OCI-LY3 (cell line): ENCODE measurements at regions not wholly inside any gene's neighbourhood (a gene's known extent, or its start where the extent isn't known, plus 50 kb on each side); places are given as distances from the start of the nearest gene placed in this dataset.

ENCODE experiments used
- H2AFZ ChIP-seq: fragments of 200-600, 300-600 bp; shearing (Covaris generic); 2 replicates; pipeline ENCODE4 v1.6.0; 2014; ENCODE audit warnings: antibody characterized with exemption, low read depth, low read length
- H3K27ac ChIP-seq: fragments of 200-600, 300-600 bp; sonication (generic); 2 replicates; pipeline ENCODE4 v1.5.1; 2014; ENCODE audit warnings: mild to moderate bottlenecking, low read length, moderate library complexity, mixed read lengths
- H3K27me3 ChIP-seq: fragments of 200-600, 300-600 bp; sonication (generic); 2 replicates; pipeline ENCODE4 v1.6.1; 2014; ENCODE audit warnings: low read depth, low read length, mixed read lengths
- H3K36me3 ChIP-seq: fragments of 200-600, 300-600 bp; sonication (generic); replicated peaks from 2 replicates; pipeline ENCODE3; 2014; ENCODE audit warnings: low read depth, low read length, mixed read lengths
- H3K4me1 ChIP-seq: fragments of 300-600, 200-600 bp; sonication (generic); 2 replicates; pipeline ENCODE4 v1.6.1; 2014; ENCODE audit warnings: low read length, mixed read lengths
- H3K4me2 ChIP-seq: fragments of 200-600, 300-600 bp; sonication (generic); 2 replicates; pipeline ENCODE4 v1.6.1; 2014; ENCODE audit warnings: low read length, mixed read lengths
- H3K4me3 ChIP-seq: fragments of 300-600, 200-600 bp; sonication (generic); 2 replicates; pipeline ENCODE4 v1.5.1; 2014; ENCODE audit warnings: antibody characterized with exemption, mild to moderate bottlenecking, low read length, moderate library complexity
- H3K79me2 ChIP-seq: fragments of 300-600, 200-600 bp; shearing (Covaris generic); 2 replicates; pipeline ENCODE4 v1.6.1; 2014; ENCODE audit warnings: mild to moderate bottlenecking, low read length, mixed read lengths
- H3K9ac ChIP-seq: fragments of 300-600, 200-600 bp; shearing (Covaris generic); 2 replicates; pipeline ENCODE4 v1.6.0; 2014; ENCODE audit warnings: mild to moderate bottlenecking, low read length, moderate library complexity
- H3K9me3 ChIP-seq: fragments of 200-600, 300-600 bp; shearing (Covaris generic); 2 replicates; pipeline ENCODE4 v1.6.1; 2014; ENCODE audit warnings: low read length, mixed read lengths; ENCODE audit not compliant: insufficient read depth
- H4K20me1 ChIP-seq: fragments of 200-600, 300-600 bp; sonication (generic); 2 replicates; pipeline ENCODE4 v1.6.1; 2016; ENCODE audit warnings: low read length, mixed read lengths; ENCODE audit not compliant: insufficient read depth
- EZH2phosphoT487 ChIP-seq: fragments of 200-600 bp; shearing (Covaris generic); IDR thresholded peaks from 2 replicates; pipeline ENCODE4 v1.6.1; 2018; ENCODE audit warnings: antibody characterized with exemption, mixed run types, low read depth
- TF ChIP-seq, protein P1 (sequence below): fragments of 200-600, 300-600 bp; sonication (generic); IDR thresholded peaks from 2 replicates; pipeline ENCODE4 v1.5.1; 2014; ENCODE audit warnings: antibody characterized with exemption, low read length, low read depth

DNA sequence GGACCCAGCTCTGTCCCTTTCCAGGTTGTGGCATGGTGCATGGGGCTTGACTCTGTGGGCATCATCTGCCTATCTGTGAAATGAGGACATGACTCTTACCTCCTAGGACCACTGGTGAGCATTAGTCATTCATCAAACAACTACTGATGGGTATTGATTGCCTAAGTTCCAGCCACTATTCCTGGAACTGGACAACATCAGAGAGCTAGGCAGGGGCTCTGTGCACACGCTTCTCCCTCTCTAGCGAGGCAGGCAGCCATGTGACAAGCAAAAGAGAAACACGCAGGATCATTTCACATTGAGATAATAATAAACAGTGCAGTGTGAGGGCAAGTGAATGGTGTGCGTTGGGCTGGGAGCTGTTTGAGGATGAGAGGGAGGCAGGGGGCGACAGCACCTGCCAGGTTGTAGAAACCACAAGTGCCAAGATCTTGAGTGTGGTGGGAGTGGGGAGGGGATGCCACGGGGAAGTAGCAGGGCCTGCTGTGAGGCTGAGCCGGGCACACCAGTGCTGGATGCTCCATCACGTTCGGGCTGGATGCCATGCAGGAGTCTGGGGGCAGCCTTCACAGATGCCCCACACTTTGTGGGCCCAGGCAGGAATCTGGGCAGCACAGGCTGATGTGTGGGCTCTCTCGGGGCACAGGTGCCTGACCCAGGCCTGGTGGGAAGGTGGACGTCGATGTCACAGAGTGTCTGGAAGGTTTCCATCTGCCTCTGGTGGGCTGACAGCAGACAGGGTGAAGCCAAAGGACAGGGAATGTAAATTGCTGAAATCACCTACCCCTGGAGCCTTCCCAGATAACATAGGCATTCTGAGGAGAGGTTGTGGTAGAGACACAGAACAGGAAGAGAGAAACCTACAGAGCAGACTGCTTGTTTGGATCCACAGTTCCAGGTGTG, 405.5 kb downstream of the RPS24 start:
- Histone ChIP-seq H3K79me2 (no peaks in the 10 kb centered on the region), H3K4me2 (no peak overlapping the region), H3K4me1 (no peaks in the 10 kb centered on the region), H3K9ac (no peak overlapping the region), H2AFZ (no peak overlapping the region), H3K27ac (no peak overlapping the region), H4K20me1 (no peaks in the 10 kb centered on the region), H3K27me3 (peaks cover 3% of the 10 kb centered on the region; the same call in 1 of the 2 replicates), H3K4me3 (no peak overlapping the region), H3K36me3 (no peaks in the 10 kb centered on the region), H3K9me3 (no peaks in the 10 kb centered on the region)
- no peak for TF ChIP-seq EZH2phosphoT487
- TF ChIP-seq, protein P1, sequence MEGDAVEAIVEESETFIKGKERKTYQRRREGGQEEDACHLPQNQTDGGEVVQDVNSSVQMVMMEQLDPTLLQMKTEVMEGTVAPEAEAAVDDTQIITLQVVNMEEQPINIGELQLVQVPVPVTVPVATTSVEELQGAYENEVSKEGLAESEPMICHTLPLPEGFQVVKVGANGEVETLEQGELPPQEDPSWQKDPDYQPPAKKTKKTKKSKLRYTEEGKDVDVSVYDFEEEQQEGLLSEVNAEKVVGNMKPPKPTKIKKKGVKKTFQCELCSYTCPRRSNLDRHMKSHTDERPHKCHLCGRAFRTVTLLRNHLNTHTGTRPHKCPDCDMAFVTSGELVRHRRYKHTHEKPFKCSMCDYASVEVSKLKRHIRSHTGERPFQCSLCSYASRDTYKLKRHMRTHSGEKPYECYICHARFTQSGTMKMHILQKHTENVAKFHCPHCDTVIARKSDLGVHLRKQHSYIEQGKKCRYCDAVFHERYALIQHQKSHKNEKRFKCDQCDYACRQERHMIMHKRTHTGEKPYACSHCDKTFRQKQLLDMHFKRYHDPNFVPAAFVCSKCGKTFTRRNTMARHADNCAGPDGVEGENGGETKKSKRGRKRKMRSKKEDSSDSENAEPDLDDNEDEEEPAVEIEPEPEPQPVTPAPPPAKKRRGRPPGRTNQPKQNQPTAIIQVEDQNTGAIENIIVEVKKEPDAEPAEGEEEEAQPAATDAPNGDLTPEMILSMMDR = no peak

- H3K9me3 ChIP-seq = no peaks in the 10 kb centered on the region
- no peak overlapping the region for H2AFZ ChIP-seq
- no peak overlapping the region for H3K27ac ChIP-seq
- H3K4me1 ChIP-seq = no peaks in the 10 kb centered on the region
- no peak overlapping the region for H3K9ac ChIP-seq
- H3K27me3 ChIP-seq = no peaks in the 10 kb centered on the region
- no peak overlapping the region for H3K4me2 ChIP-seq
- H4K20me1 ChIP-seq = no peaks in the 10 kb centered on the region
- no peaks in the 10 kb centered on the region for H3K36me3 ChIP-seq
- H3K4me3 ChIP-seq = no peak overlapping the region
- TF ChIP-seq, protein P1 = no peak
- TF ChIP-seq EZH2phosphoT487 = no peak
- H3K79me2 ChIP-seq = no peaks in the 10 kb centered on the region
These were observed 407.3 kb downstream of the RPS24 start for GRCh38 chr10:78441010-78441409.

GRCh38 chr10:78441694-78442093, 408.0 kb downstream of the RPS24 start:
- H2AFZ ChIP-seq = no peak overlapping the region
- H3K27ac ChIP-seq = no peak overlapping the region
- H3K4me3 ChIP-seq = no peak overlapping the region
- H3K4me1 ChIP-seq = no peaks in the 10 kb centered on the region
- H3K27me3 ChIP-seq = no peaks in the 10 kb centered on the region
- H3K9ac ChIP-seq = no peak overlapping the region
- H3K36me3 ChIP-seq = no peaks in the 10 kb centered on the region
- H3K79me2 ChIP-seq = no peaks in the 10 kb centered on the region
- TF ChIP-seq, protein P1 = no peak
- TF ChIP-seq EZH2phosphoT487 = no peak
- H3K4me2 ChIP-seq = no peak overlapping the region
- H3K9me3 ChIP-seq = no peaks in the 10 kb centered on the region
- H4K20me1 ChIP-seq = no peaks in the 10 kb centered on the region

- TF ChIP-seq, protein P1 = no peak
- no peak for TF ChIP-seq EZH2phosphoT487
- Histone ChIP-seq H3K27me3 (0 out of 2 replicates have a peak, but pooled peaks cover 4% of the 10 kb centered on the region), H3K9me3 (no peaks in the 10 kb centered on the region), H3K27ac (no peak overlapping the region), H3K9ac (no peak overlapping the region), H2AFZ (no peak overlapping the region), H3K79me2 (no peaks in the 10 kb centered on the region), H3K4me3 (no peak overlapping the region), H3K4me2 (no peak overlapping the region), H3K36me3 (no peaks in the 10 kb centered on the region), H3K4me1 (no peaks in the 10 kb centered on the region), H4K20me1 (no peaks in the 10 kb centered on the region)
These were observed 409.3 kb downstream of the RPS24 start for GRCh38 chr10:78442836-78443550.
